Stimulated activated naive CD8-positive, alpha-beta T cell treated with anti-CD3 and anti-CD28 coated beads, Interleukin-15, amount 100 ng/mL, for 72 hours (primary cell): ENCODE measurements at regions not wholly inside any gene's neighbourhood (a gene's known extent, or its start where the extent isn't known, plus 50 kb on each side); places are given as distances from the start of the nearest gene placed in this dataset.
"Not testable (repeated sequence)": the region's sequence is repeated elsewhere in the genome, so short reads cannot be mapped to it uniquely, and the experiment has no call there.

Source experiments
- ATAC-seq: fragments of 150-1000 bp; cut with Tn5 transposase; 2 replicates; pipeline ENCODE4 v1.10.0; 2021; ENCODE audit warnings: mild to moderate bottlenecking, moderate library complexity
- DNase-seq, 2 donors: peaks; one replicate each; pipeline ENCODE4 v3.0.0; 2021 to 2022
- H3K27ac Mint-ChIP-seq, 2 donors: one replicate each; pipeline ENCODE4 v1.8.0; 2022; ENCODE audit warnings: mild to moderate bottlenecking in 2 of 2, mixed read lengths in 2 of 2, moderate library complexity in 2 of 2
- H3K27me3 Mint-ChIP-seq: one replicate; pipeline ENCODE4 v1.8.0; 2022; ENCODE audit warnings: mixed read lengths
- H3K4me1 Mint-ChIP-seq: one replicate; pipeline ENCODE4 v1.8.0; 2022; ENCODE audit warnings: mild to moderate bottlenecking, mixed read lengths
- H3K4me3 Mint-ChIP-seq, 2 donors: one replicate each; pipeline ENCODE4 v1.8.0; 2022; ENCODE audit warnings: mild to moderate bottlenecking in 2 of 2, mixed read lengths in 2 of 2, moderate library complexity in 1 of 2
- H3K9me3 Mint-ChIP-seq, 2 donors: one replicate each; pipeline ENCODE4 v1.8.0; 2022; ENCODE audit warnings: mixed read lengths in 2 of 2

DNA sequence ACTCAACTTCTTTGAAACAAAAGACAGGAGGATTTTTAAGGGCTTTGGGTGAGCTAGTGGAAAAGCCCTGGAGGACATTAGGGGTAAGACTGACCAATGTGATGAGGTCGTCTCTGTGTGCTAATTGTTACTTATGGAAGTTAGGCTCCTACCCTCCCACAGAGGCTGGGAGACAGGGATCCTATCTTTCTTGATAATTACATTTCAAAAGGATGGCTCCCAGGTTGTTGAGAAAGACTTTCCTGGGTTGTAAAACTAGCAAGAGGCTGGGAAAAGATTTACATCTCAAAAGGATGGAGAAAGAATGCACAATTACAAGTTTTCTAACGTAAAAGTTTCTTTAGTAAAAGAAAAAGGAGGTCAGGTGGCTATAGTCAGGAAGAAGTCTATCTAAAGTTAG is 605.8 kb upstream of the GOT2 start:
- DNase-seq (no peak), ATAC-seq (no peak)
- Mint-ChIP-seq H3K4me3 (no peak overlapping the region), H3K27me3 (peaks cover 11% of the 10 kb centered on the region), H3K27ac (peak overlapping the region in 1 of 2 donors; percentile 13), H3K9me3 (peaks cover 5% of the 10 kb centered on the region in 2 donors), H3K4me1 (no peaks in the 10 kb centered on the region)

- no peak overlapping the region for H3K27ac Mint-ChIP-seq
- H3K27me3 Mint-ChIP-seq, result peaks cover 5% of the 10 kb centered on the region
- ATAC-seq (no peak), DNase-seq (no peak)
- no peaks in the 10 kb centered on the region for H3K4me1 Mint-ChIP-seq
- peaks cover 0 to 18% of the 10 kb centered on the region in 2 donors for H3K9me3 Mint-ChIP-seq
- H3K4me3 Mint-ChIP-seq, result no peak overlapping the region
Measured at GRCh38 chr16:59336136-59336695, 602.1 kb upstream of the GOT2 start.

GRCh38 chr16:59331708-59332107 is 597.6 kb upstream of the GOT2 start:
- Mint-ChIP-seq H3K9me3 (peaks cover 0 to 13% of the 10 kb centered on the region in 2 donors), H3K4me3 (peak overlapping the region in 1 of 2 donors; percentile 25), H3K27ac (peak overlapping the region in 1 of 2 donors; percentile 96)
- not testable (repeated sequence) for ATAC-seq, H3K4me1 Mint-ChIP-seq, H3K27me3 Mint-ChIP-seq
- peak; percentile 6 to 12 for DNase-seq

DNA sequence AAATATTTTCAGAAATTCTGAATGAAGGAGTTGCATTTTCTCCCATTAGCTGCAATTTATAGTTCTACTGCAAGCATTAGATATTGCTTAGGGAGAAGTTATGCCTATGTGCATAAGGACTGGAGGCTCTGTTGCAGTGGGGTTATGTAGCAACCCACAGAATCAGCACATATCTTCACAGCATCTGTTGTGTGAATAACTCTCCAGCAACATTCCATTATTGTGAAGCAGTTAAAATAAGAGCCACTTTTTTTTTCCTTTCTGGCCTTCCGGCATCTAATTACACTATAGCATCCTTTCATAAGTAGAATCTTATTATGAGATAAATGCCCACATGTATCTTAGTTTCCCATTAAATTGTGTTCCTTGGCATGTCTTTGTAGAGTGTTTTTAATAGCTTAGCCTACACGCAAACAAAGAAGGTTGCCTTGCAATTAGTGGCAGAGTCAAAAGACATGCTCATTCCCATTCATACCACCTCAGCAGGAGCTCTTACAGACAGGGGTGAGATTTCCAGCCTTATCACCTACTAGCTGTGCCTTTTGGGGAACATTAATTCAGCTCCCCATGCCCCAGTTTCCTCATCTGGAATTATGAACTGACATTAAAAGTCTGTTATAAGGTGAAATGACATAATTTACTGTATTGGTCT is 596.0 kb upstream of the GOT2 start:
- ATAC-seq, result no peak
- no peaks in the 10 kb centered on the region for H3K27me3 Mint-ChIP-seq
- DNase-seq, result no peak
- H3K4me3 Mint-ChIP-seq, result no peak overlapping the region
- peaks cover 0 to 13% of the 10 kb centered on the region in 2 donors for H3K9me3 Mint-ChIP-seq
- no peak overlapping the region for H3K27ac Mint-ChIP-seq
- no peaks in the 10 kb centered on the region for H3K4me1 Mint-ChIP-seq

- Mint-ChIP-seq H3K9me3 (peaks cover 0 to 13% of the 10 kb centered on the region in 2 donors), H3K27ac (peak overlapping the region in 1 of 2 donors; percentile 67), H3K4me1 (no peaks in the 10 kb centered on the region), H3K4me3 (no peak overlapping the region), H3K27me3 (no peaks in the 10 kb centered on the region)
- no peak for ATAC-seq
- DNase-seq, result no peak
Measured at GRCh38 chr16:59328961-59329360, 594.8 kb upstream of the GOT2 start.

- ATAC-seq (no peak), DNase-seq (no peak)
- no peaks in the 10 kb centered on the region for H3K4me1 Mint-ChIP-seq
- H3K27me3 Mint-ChIP-seq, result no peaks in the 10 kb centered on the region
- no peak overlapping the region for H3K4me3 Mint-ChIP-seq
- no peak overlapping the region for H3K27ac Mint-ChIP-seq
- peaks cover 0 to 9% of the 10 kb centered on the region in 2 donors for H3K9me3 Mint-ChIP-seq
Measured at GRCh38 chr16:59327894-59328293, 593.8 kb upstream of the GOT2 start.

DNA sequence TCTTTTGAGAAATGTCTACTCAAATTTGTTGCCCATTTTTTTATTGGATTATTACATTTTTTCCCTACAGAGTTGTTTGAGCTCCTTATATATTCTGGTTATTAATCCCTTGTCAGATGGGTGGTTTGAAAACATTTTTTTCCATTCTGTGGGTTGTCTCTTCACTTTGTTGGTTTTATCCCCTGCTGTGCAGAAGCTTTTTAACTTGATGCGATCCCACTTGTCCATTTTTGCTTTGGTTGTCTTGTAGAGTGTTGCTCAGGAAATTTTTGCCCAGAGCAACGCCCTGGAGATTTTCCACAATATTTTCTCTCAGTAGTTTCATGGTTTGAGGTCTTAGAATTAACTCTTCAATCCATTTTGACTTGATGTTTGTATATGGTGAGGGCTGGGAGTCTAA is 592.8 kb upstream of the GOT2 start:
- ATAC-seq, result no peak
- Mint-ChIP-seq H3K9me3 (peaks cover 0 to 7% of the 10 kb centered on the region in 2 donors), H3K4me3 (no peak overlapping the region), H3K4me1 (no peaks in the 10 kb centered on the region), H3K27ac (no peak overlapping the region), H3K27me3 (no peaks in the 10 kb centered on the region)
- DNase-seq, result no peak

- no peak overlapping the region for H3K4me3 Mint-ChIP-seq
- H3K4me1 Mint-ChIP-seq, result no peaks in the 10 kb centered on the region
- no peak for ATAC-seq
- no peaks in the 10 kb centered on the region for H3K9me3 Mint-ChIP-seq
- H3K27ac Mint-ChIP-seq, result no peak overlapping the region
- DNase-seq, result no peak
- H3K27me3 Mint-ChIP-seq, result no peaks in the 10 kb centered on the region
Measured at GRCh38 chr16:59324462-59324861, 590.3 kb upstream of the GOT2 start.

GRCh38 chr16:59320657-59321056 is 586.5 kb upstream of the GOT2 start:
- DNase-seq, result no peak
- Mint-ChIP-seq H3K9me3 (peaks cover 0 to 5% of the 10 kb centered on the region in 2 donors), H3K27ac (no peak overlapping the region), H3K4me3 (no peak overlapping the region), H3K27me3 (no peaks in the 10 kb centered on the region), H3K4me1 (no peaks in the 10 kb centered on the region)
- no peak for ATAC-seq

DNA sequence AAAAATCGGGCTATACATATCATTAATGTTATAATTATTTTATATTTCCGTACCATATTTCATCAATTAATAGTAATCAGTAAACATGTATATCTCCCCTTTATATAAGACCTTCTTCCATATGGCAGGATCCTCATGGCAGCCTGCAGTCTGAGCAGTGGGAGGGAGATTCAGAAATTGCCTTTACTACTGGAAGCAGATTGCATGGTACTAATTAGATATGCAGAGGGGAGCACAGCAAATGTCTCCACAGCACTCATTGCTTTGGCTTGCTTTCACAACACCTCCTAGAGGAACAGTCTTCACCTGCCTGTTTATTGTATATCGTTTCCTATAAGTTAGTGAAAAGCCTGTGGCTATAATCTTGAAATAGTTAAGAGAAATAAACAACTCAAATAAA is 585.8 kb upstream of the GOT2 start:
- no peak for DNase-seq
- Mint-ChIP-seq H3K4me3 (no peak overlapping the region), H3K9me3 (peaks cover 0 to 5% of the 10 kb centered on the region in 2 donors), H3K4me1 (no peaks in the 10 kb centered on the region), H3K27me3 (no peaks in the 10 kb centered on the region), H3K27ac (no peak overlapping the region)
- ATAC-seq, result no peak

- Mint-ChIP-seq H3K27me3 (no peaks in the 10 kb centered on the region), H3K9me3 (no peaks in the 10 kb centered on the region)
Measured at GRCh38 chr16:59305850-59306249, 571.7 kb upstream of the GOT2 start.

DNA sequence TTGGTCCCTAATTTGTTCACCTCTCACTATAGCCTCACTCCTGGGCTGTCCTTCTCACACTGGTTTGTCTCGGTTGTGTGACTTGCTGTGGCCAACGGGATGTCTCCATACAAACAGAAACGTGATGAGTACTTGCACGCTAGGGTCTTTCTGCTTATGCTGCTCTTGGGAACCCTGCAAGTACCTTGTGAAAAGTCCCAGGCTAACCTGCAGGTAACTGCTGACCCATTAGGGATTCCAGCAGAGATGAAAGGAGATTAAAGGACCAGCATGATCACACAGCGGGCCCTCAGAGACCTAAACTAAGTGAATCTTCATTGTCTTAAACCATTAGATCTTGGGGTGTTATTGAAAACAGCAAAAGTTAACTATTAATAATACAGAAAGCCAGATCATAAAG is 562.8 kb upstream of the GOT2 start:
- Mint-ChIP-seq H3K27ac (no peak overlapping the region), H3K4me3 (no peak overlapping the region), H3K9me3 (no peaks in the 10 kb centered on the region), H3K4me1 (no peaks in the 10 kb centered on the region), H3K27me3 (peaks cover 10% of the 10 kb centered on the region)
- no peak for ATAC-seq
- no peak for DNase-seq

More at GRCh38 chr16:59305850-59306249, 571.7 kb upstream of the GOT2 start:
- Mint-ChIP-seq H3K27ac (no peak overlapping the region), H3K4me3 (no peak overlapping the region), H3K4me1 (no peaks in the 10 kb centered on the region)
- no peak for ATAC-seq
- no peak for DNase-seq

- DNase-seq (no peak), ATAC-seq (no peak)
- Mint-ChIP-seq H3K9me3 (no peaks in the 10 kb centered on the region), H3K4me3 (no peak overlapping the region), H3K27me3 (peaks cover 10% of the 10 kb centered on the region), H3K4me1 (no peaks in the 10 kb centered on the region), H3K27ac (no peak overlapping the region)
Measured at GRCh38 chr16:59295993-59296736, 562.0 kb upstream of the GOT2 start.

DNA sequence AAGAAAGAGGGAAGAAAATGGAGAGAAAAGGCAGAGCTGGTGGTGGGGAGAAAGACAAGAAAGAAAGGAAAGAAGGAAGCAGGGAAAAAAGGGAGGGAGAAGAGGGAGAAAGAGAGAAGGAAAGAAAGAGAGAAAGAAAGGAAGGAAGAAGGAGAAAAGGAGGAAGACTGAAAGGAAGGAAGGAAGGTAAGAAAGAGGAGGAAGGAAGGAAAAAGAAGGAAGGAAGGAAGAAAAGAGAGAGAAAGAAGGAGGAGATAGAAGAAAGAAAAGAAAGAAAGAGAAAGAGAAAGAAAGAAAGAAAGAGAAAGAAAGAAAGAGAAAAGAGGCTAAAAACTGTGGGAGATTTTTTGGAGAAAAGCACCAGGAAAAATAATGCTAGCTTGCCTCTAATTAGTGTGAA is 561.4 kb upstream of the GOT2 start:
- H3K27ac Mint-ChIP-seq, result no peak overlapping the region
- no peak for DNase-seq
- ATAC-seq, result no peak
- H3K9me3 Mint-ChIP-seq, result no peaks in the 10 kb centered on the region
- no peak overlapping the region for H3K4me3 Mint-ChIP-seq
- H3K27me3 Mint-ChIP-seq, result peaks cover 10% of the 10 kb centered on the region
- no peaks in the 10 kb centered on the region for H3K4me1 Mint-ChIP-seq

- Mint-ChIP-seq H3K9me3 (no peaks in the 10 kb centered on the region), H3K4me3 (no peak overlapping the region), H3K4me1 (no peaks in the 10 kb centered on the region), H3K27me3 (peaks cover 8% of the 10 kb centered on the region), H3K27ac (no peak overlapping the region)
- ATAC-seq (no peak), DNase-seq (no peak)
Measured at GRCh38 chr16:59290718-59291117, 556.6 kb upstream of the GOT2 start.

DNA sequence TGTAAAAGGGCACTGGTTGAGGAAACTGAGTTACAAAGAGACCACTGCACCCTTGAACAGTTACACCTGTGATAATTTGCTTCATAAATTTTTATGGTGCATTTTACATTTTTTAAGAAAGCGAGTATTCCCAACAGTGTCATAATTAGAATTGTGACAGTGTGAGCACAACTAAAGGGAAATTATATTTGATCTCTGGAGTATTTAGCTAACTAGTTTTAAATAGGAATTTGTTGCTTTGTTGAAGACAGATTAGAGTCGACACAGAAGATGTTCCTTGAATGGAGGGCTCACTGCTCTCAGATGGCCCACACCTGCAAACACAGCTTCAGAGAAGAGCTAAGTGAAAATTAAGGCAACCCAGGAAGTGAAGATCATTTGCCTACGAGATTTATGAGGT is 555.0 kb upstream of the GOT2 start:
- no peaks in the 10 kb centered on the region for H3K4me1 Mint-ChIP-seq
- no peak for ATAC-seq
- peaks cover 4 to 5% of the 10 kb centered on the region in 2 donors for H3K9me3 Mint-ChIP-seq
- H3K27ac Mint-ChIP-seq, result no peak overlapping the region
- no peak overlapping the region for H3K4me3 Mint-ChIP-seq
- no peak for DNase-seq
- no peaks in the 10 kb centered on the region for H3K27me3 Mint-ChIP-seq
